ENCODE measurements at regions not wholly inside any gene's neighbourhood (a gene's known extent, or its start where the extent isn't known, plus 50 kb on each side); places are given as distances from the start of the nearest gene placed in this dataset.

DNA sequence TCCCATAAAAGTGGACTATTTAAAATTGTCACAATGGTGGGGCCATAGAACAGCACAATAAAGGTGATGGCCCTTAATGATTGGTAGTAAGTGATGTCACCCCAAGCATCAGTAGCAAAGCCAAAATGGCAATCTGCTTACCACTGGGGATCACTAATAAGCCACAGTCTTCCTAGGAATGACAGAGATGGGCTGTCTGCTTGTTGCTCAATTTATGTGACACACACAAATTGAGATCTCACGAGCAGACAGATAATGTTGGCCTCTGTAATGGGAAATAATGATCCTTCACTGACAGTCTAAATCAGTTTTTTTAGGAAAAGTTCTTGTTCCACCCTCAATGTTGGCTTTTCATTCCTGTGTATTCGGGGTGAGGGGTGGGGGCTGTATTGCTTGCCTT is 515.1 kb downstream of the BRD1 start:
- DNase-seq (ENCODE audit: low read depth in 2 of 2, low spot score in 1 of 2), result no peak

GRCh38 chr22:49310354-49310753 is 517.3 kb downstream of the BRD1 start:
- DNase-seq (ENCODE audit: low read depth in 2 of 2, low spot score in 1 of 2), result no peak

- no peak for DNase-seq (ENCODE audit: low read depth in 2 of 2, low spot score in 1 of 2)
Observed at GRCh38 chr22:49308300-49308699, 519.4 kb downstream of the BRD1 start.

- DNase-seq (ENCODE audit: low read depth in 2 of 2, low spot score in 1 of 2), result no peak
Observed at GRCh38 chr22:49307870-49308269, 519.8 kb downstream of the BRD1 start.

GRCh38 chr22:49307481-49307830 is 520.2 kb downstream of the BRD1 start:
- no peak for DNase-seq (ENCODE audit: low read depth in 2 of 2, low spot score in 1 of 2)

DNA sequence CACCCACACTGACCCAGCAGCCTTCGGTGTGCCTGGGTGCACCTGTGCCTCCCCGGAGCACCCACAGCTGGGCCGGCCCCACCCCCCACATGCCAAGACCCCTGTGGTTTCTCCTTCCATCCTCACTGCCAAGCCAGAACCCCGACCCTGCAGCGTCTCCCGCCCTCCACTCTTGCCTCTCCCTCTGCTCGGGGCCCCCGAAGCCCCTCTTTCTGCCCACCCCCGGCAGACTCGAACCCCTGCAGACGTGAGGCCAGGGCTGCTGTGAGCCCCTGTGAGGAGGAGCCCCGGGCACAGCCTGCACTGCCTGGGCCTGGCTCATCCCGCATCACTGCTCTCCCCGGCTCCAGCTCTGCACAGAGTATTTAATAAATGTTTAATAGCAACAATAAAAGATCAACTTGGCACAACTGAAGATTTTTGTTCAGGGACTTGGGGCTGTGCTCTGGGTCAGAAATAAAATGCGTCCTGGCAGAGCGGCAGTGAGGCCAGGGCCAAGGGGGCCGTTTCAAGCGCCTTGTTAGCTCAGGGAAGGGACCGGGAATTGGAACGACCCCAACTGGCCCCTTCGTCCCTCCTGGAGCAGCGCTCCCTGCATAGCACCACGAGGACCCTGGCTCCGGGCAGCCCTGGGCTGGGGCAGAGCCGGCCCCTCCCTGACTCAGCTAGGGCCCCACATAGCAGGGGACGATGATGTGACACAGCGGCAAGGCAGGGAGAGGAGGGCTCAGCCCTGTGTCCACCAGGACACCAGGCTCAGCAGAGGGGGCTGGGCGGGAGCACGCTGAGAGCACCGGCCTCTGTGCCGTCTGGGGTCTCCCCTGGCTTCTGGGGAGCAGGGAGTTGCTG is 520.8 kb downstream of the BRD1 start:
- DNase-seq (ENCODE audit: low read depth in 2 of 2, low spot score in 1 of 2), result no peak

DNA sequence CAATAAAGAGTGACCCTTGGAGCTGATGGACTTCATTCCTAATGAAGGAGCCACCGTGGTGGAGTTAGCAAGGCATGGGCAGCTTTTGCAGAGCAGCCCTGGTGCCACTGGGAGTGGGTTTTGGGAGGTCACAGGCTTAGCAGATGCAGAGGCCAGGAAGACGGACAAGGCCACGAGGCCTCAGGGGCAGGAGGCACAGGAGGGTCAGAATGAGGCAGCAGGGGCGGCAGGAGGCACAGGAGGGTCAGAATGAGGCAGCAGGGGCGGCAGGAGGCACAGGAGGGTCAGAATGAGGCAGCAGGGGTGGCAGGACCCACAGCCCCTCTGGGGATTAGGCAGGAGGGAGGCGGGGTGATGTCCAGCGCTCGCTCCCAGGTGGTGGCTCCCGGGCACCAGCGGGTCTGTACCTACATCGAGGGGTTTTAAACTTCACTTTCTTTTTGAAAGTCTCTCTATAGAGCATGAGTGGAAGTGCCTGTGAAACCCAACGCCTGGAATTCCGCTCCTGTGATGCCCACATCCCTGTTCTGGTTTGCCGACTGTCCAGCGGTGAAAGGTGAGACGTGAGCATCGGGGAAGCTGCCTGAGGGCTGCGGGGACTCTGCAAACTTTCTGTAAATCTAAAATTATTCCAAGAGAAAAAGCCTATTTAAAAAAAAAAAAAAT is 521.6 kb downstream of the BRD1 start:
- no peak for DNase-seq (ENCODE audit: low read depth in 2 of 2, low spot score in 1 of 2)

DNA sequence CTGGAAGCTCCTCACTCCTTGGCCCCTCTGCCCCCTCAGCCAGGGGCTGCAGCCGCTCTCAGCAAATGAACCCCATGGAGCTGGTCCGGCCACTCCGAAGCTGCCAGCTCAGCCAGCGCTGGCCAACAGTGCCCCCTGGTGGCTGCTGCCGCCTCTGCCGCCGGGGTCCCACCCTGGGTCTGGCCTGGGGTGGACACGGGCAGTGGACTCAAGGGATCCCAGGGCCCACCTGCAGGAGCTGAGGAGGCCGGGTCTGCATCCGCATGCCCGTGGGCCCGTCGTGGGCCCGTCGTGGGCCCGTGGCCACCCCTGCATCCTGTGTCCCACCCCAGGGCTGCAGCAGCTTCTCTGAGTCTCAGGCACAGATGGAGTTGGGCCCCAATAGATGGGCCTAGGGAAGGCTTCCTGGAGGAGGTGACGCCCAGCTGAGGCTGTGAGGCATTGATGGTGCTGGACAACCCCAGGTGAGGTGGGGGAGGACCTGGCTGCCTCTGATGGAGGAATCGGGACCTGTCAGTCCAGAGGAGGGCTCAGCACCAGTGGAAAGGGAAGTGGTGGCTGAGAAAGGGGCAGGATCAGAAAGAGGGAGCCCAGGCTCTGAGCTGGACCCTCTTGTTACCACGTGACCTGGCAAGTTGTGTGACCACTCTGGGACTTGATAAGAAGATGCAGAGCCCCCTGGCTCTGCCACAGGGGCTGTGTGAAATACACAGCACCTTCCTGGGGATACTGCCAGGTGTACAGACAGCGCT is 522.3 kb downstream of the BRD1 start:
- peak; percentile 3 to 11 for DNase-seq (ENCODE audit: low read depth in 2 of 2, low spot score in 1 of 2)

DNA sequence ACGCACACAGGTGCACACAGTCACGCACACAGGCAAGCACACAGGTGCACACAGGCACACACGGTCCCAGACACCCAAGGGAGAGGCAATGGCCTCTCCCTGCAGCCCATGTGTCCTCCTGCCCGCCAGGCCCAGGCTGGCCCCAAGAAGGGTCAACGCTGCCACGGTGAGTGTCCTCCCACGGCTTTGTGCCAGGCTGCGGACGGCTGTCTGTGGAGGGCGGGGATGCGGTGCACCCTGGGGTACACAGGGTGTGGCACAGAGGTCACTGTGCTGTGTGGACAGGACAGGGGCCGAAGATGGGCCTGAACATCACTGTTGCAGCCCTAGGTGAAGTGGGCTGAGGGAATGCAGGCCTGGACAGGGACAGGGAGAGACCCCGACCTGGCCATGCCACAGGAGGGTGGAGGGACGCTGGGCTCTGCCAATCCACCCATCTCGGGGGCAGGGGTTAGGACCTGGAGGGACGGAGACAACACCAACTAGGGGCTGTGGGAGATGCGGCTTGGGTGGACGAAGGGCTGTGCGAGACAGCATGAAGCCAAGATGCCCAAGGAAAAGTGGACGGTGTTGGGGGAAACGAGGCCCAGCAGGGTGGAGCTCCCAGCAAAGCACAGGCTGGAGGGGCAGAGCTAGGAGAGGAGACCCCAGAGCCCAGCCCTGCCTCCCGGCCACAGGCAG is 523.8 kb downstream of the BRD1 start:
- no peak for DNase-seq (ENCODE audit: low read depth in 2 of 2, low spot score in 1 of 2)

DNA sequence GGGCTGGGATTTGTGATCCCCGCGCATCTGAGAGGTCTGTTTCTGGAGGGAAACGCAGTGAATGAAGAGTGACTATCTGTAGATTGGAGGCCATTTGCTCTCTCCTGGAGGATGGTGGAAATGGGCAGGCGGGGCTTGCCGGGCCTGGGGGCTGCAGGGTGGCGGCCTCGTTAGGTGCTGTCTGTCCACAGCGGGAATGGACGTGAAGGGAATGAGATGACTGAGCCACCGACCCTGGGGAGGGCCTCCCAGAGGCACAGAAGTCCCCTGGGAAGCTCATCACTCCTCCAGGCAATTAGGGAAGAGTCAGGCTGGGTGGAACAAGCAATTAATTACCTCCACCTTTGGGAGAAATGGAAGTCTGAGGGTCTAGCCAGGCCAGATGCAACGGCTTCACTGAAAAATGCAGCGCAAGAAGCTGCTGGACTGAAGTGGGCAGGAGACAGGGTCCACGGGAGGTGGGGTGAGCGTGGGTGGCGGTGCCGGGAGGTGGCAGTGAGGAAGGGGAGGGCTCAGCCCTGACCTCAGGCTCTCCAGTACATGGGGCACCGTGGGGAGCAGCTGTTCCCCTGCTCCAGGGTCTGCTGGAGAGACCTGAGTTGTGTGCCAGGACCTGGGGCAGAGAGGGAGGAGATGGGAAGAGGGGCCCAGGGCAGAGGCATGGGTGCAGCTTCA is 524.5 kb downstream of the BRD1 start:
- no peak for DNase-seq (ENCODE audit: low read depth in 2 of 2, low spot score in 1 of 2)

- no peak for DNase-seq (ENCODE audit: low read depth in 2 of 2, low spot score in 1 of 2)
Observed at GRCh38 chr22:49302530-49302929, 525.1 kb downstream of the BRD1 start.

DNA sequence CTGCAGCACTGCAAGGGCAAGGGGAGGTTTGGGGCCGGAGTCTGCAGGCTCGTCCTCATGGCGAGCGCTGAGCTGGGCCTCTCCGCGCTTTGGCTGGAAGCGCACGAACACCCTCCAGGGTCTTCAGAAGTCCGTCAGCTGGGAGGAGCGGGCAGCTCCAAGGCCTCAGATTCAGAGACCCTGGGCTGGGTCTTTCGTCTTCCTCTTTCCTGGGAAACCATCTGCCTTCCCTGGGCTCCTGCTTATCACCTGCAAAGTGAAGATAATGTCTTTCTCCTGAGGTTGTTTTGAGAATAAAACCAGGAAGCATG is 525.6 kb downstream of the BRD1 start:
- DNase-seq (ENCODE audit: low read depth in 2 of 2, low spot score in 1 of 2), result no peak

DNA sequence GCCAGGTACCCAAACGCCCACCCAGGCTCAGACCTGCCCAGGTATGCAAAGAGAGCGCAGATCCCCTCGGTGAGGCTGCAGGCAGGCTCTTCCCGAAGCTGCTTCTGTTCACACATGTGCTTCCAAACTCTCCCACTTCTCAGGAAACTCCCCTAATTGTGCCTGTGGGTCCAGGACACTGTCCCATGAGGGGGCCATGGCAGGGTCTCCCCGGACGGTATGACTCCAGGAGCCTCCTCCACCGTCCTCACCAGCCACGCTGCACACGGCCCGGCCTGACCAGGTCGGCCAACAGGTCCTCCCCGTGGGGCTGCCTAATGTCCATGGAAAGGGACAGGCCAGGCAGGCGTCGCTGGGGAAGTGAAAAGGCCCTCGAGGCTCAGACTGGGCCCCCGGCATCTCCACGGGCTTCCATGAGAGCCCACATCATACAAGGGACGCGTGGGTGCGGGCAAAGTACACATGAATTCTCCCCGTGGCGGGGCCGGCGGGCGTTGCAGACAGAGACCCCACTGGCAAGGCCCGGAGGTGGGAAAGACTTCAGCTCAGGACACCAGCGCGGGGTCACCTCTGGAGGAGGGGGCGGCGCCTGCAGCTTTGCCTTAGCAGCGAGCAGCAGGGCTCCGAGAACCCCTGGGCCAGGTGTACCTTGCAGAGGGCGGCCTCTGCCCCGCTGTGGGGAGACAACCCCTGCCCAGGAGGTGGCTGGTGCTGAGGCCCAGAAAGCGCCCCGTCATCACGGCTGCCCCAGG is 526.1 kb downstream of the BRD1 start:
- DNase-seq (ENCODE audit: low read depth in 2 of 2, low spot score in 1 of 2), result no peak

- DNase-seq (ENCODE audit: low read depth in 2 of 2, low spot score in 1 of 2), result no peak
Observed at GRCh38 chr22:49300951-49301397, 526.7 kb downstream of the BRD1 start.

DNA sequence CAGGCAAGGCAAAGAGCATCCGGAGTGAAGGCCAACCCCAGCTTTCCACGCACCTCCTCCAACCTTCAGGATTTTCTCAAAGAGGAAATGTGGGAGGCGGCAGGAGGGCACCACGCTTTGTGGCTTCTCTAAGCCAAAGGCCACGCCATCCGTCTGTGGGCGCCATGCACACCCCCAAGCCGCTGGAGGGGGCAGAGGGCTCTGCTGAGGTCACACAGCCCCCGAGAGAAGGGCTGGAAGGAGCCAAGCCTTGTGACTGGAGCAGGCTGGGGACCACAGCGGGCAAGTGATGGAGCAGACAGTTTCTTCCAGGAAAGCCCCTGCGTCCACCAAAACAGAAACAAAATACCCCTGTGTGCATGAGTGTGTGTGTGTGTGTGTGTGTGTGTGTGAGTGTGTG is 527.4 kb downstream of the BRD1 start:
- DNase-seq (ENCODE audit: low read depth in 2 of 2, low spot score in 1 of 2), result no peak

DNA sequence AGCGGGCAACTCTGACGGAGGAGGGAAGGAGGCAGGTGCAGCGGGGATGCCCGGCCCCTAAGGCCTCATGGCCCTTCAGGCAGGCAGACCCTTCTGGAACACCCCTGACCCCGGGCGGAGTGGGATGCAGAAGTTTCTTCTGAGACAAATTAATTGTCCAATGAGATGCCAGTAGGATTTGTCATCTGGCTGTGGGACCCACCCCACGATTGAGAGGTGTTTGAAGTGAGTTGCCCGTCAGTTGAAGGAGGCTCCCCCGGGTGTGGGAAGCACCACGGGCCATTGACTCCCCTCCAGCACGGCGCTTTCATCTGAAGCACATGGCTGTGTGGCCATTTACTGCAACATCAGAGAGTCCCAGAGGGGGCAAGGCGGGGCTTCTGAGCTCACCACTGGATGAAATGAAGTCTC is 527.8 kb downstream of the BRD1 start:
- no peak for DNase-seq (ENCODE audit: low read depth in 2 of 2, low spot score in 1 of 2)

- no peak for DNase-seq (ENCODE audit: low read depth in 2 of 2, low spot score in 1 of 2)
Observed at GRCh38 chr22:49298834-49299750, 528.6 kb downstream of the BRD1 start.

- no peak for DNase-seq (ENCODE audit: low read depth in 2 of 2, low spot score in 1 of 2)
Observed at GRCh38 chr22:49297871-49298721, 529.6 kb downstream of the BRD1 start.

Data from stimulated activated CD8-positive, alpha-beta memory T cell treated with anti-CD3 and anti-CD28 coated beads, Interleukin-4, amount 100 ng/mL, for 4 hours (primary cell).